ENCODE measurements at regions not wholly inside any gene's neighbourhood (a gene's known extent, or its start where the extent isn't known, plus 50 kb on each side); places are given as distances from the start of the nearest gene placed in this dataset.

DNA sequence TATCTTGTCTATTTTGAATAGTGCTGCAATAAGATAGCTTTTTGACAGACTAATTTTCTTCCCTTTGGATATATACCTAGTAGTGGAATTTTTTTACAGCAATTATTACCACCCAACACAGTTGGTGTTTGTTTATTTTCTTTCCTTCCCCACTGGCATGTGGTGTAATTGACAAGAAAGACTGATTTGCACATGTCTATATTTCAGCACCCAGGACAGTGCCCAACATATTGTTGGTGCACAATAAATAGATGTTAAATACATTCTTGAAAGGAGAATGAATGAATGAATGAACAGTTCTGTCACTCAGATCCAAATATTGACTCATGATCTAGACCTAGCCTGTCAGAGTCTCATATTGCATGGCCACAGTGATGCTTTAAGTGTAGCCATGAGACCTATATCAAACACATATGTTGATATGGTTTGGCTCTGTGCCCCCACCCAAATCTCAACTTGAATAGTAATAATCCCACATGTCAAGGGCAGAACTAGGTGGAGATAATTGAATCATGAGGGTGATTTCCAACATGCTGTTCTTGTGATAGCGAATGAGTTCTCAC is 538.2 kb downstream of the NYAP2 start:
- DNase-seq (ENCODE audit: extremely low read depth in 1 of 2, low read depth in 1 of 2): no peak

DNA sequence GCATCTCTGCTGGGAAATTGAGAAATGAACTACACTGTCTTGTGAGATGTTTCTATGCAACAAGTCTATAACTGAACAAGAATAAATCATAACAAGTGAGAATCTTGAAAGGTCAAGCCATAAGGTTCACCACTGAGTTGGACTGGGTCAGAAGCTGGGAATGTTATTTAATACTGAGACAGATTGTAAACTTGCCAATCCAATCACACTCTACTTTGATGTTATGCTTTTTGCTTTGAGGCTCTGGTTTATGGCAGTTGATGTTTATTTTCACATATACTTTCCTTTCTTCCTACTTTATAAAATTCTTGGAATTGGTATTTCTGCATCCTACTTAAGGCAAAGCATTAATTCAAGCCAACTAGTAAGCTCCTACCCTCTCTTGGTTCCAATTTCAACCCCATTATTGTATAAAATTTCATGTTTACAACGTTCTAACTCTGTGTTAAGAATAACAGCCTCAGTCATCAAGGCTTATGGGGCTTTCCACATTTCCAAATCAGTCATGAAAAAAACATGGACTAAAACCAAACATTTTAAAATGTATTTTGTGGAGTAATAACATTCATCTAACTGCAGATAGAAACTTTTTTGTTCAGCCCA is 533.4 kb downstream of the NYAP2 start:
- no peak for DNase-seq (ENCODE audit: extremely low read depth in 1 of 2, low read depth in 1 of 2)

DNA sequence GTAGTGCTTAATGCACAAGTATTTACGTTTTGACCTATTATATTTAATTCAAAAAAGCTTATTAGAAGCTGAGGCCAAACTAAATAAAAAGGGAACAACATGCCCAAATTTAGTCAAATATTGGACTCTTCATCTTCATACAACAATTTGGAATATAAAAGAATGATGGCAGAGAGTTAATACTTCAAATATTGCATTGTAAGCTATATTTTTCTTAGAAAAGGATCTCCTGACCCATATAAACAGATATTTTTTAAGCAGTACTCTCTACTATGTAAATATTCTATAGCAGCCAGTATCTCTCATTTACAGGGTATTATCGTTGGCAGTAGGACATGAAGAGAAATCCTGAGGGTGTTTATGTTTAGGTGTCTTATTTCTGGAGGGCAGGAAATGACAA is 531.2 kb downstream of the NYAP2 start:
- no peak for DNase-seq (ENCODE audit: extremely low read depth in 1 of 2, low read depth in 1 of 2)

DNA sequence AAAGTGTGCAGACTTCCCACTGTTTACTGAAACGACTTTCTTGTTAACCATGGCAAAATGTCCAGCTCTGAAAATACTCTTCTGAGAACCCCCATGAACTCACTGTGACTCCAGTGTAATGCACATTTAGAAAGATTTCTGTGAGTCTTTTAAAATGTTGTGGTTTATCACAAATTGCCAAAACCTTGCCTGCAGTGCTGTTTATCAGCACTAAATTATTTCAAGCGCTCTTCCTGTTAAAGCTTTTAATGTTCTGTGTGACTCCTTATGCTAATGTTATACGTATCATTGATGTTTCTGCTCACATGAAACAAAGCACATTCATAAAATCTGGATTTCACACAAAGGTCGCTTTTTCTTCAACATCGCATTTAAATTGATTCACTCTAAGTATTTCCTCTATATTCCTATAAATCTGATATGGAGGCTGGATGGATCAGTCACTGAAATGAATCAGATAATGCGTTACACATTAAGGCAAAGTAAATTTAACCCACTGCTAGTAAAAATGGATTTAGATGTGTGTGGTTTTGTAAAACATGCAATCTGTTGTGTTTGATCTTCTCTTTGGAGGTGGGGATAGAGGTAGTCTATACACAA is 521.2 kb downstream of the NYAP2 start:
- no peak for DNase-seq (ENCODE audit: extremely low read depth in 1 of 2, low read depth in 1 of 2)

DNA sequence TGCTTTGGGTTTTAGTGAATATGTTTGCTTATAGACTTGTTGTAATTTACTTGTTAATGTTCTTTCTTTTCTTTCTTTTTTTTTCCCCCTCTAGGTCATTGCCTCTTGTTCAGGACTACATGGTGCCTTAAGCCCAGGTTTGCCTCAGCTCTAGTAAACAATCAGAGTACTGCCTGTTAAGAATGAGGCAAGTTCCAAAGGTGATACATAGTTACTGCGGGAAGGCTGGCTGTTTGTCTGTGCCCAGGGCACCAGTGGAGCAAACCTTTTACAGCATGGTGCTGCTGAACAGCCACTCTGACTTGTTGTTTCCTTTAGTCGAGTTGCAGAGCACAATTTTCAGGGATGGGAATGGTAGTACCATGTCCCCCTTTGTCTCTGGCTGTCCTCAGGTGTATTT is 517.2 kb downstream of the NYAP2 start:
- no peak for DNase-seq (ENCODE audit: extremely low read depth in 1 of 2, low read depth in 1 of 2)

DNA sequence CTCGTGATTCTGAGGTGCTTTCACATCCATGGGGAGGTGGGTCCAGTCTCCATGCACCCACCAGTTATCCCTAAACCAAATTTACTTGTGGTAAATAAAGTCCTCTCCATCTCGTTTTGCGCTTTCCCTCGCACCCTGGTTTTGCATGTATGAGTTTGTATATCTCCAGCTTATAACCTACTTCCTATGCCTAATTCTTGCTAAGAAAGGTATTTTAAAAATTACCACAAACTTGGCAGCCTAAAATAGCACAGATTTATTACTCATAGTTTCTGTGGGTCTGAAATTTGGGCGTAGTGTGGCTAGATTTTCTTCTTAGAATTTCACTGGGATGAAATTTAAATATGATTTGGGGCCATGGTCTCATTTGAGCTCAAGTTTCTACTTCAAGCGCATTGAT is 511.5 kb downstream of the NYAP2 start:
- no peak for DNase-seq (ENCODE audit: extremely low read depth in 1 of 2, low read depth in 1 of 2)

DNA sequence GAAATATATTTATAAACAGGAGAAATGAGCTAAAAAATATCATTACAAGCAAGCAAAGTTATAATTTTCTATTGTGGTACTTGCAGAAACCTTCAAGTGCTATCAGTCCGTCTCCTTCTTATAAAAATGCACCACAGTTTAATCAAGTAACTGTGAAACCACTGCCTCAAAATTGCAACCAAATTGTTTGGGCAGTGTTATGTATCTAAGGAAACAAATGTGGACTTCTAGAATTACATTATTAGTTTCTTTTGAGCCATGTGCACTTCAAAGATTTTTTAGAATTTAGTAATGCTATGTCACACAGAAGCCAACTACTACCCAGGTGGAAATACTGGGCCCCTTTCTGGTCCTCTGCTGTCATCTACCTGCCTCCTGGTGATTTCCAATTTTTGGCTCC is 495.6 kb downstream of the NYAP2 start:
- DNase-seq (ENCODE audit: extremely low read depth in 1 of 2, low read depth in 1 of 2): no peak

DNA sequence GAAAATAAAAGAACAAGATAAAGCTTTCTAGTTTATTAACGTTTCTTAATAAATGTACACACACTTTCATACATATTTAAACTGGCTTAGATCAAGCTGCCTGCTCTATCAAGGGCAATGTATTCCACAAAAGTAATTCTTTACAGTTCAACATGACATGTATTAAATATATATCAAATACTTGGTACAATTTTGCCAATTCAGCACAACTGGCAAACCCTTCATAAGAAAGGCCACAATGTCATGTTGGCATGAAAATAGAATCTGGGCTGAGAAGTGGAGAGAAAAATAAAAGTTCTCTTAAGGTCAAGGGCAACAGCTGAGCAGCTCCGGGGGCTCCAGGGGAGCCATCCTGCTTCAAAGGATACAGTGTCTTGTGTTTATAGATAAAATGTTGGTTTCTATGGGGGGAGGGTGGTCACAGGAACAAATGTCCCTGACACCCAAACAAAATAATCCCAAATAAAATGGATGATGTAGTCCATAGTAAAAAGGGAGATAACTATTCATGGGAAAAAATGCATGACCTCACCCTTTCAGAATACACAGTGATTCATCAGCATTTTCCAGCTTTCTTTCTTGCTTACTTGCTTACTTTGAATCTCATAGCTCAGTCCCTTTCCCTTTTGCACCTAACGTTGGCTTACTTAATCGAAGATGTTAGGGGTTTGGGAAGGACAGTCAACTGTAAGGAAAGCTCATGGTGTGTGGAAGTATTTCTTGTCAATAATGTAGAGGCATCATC is 494.9 kb downstream of the NYAP2 start:
- no peak for DNase-seq (ENCODE audit: extremely low read depth in 1 of 2, low read depth in 1 of 2)

DNA sequence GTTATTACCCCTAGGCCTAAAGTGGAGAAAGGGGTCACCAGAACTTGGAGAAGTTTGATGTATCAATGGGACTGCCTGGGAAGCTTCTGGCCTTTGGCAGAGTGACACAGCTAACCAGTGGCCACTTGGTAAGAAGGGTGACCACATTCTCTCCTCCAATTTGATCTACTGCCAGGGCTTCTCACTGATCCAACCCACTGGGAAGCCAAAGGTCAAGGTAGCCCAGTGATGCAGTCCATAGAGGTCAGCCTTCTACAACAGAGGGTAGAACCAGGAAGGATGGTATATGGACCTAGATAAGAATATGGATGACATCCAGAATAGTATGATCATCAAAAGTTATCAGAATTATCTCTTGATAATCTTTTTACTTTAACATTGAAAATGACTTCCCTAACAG is 493.6 kb downstream of the NYAP2 start:
- DNase-seq (ENCODE audit: extremely low read depth in 1 of 2, low read depth in 1 of 2): no peak

DNA sequence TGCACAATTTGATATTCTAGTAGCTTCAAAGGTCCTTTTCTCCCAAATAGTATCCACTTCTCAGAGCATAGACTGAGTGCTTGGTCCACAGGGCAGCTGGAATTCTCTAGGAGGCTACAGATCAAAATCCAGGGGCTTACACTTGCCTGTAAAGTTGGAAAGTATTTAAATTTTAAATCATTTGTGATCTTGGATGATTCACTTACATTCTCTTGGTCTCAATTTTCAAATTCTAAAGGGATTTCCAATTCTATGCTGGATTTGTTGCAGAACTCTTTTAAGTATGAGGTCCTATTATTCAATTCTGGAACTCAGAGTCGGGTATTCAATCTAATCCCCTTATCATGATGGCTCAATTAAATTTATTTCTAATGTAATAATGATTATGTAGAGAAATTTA is 492.3 kb downstream of the NYAP2 start:
- DNase-seq (ENCODE audit: extremely low read depth in 1 of 2, low read depth in 1 of 2): no peak

DNA sequence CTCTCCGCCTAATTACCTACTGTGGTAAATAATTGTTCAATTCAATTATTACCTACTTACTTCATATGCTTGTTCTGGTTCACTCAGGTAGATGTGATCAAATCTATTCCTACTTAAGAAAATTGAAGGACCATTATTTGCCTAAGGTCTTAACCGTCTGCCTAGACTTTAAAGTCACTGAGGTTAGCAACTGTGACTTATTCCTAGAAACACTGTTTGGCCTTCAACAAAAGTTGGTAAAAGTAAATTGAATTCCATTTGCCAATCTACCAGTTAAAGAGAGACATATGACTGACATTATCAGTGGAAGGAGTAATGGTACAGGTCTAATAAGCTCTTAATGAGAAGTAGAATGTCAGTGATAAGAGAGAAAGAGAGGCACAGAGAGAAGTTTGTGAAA is 491.5 kb downstream of the NYAP2 start:
- no peak for DNase-seq (ENCODE audit: extremely low read depth in 1 of 2, low read depth in 1 of 2)

DNA sequence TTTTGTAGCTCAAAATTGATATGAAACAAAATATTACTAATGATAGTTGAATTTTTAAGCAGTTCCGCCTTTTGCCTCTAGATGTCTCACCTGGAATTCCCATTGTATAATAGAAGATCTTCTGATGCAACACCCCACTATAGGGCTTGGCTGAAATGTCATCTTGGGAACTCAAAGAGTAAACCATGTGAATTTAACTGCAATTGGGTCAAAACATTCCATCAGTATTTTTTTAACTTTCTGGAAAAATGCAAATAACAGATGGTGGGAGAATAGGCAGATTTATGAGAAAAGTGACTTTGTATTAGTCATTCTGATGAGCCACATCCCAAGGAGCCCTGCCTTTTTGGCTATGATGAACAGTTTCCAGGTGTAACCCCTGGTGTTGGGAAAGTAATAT is 489.9 kb downstream of the NYAP2 start:
- no peak for DNase-seq (ENCODE audit: extremely low read depth in 1 of 2, low read depth in 1 of 2)

DNA sequence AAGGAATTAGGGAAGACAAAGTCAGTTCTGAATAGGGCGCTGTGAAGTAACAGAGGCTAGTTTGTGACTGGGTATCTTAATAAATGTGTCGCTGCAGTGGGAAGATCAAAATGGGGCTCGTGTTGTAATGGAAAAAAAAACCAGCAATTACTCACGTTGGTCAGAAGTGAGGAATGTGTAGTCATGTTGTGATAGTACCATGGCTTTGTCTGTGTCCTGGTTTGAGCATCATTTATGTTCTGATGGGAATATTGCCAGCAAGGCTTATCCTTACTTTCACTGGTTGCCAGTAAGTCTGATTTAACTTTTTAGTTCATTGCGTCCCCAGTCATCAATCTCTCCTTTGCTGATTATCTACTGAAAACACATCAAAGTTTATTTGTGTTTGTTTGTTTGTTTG is 467.6 kb downstream of the NYAP2 start:
- DNase-seq (ENCODE audit: extremely low read depth in 1 of 2, low read depth in 1 of 2): no peak

DNA sequence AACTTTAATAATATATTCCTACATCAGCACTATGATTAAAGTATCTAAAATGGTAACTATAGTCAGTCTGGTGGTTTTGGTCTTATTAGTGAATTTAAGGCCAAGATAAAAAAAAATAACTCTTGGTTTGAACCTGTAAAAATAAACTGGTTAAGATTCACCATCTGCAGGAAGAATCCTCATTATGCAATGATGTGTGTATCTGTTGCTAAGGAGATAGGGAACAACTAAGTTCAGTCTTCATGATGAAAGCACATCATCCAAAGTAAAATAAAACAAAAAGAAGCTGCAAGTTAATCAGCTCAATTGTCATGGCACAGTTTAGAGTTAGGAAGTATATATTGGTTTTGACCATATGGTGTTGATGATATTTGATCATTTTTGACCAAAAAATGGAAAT is 466.0 kb downstream of the NYAP2 start:
- no peak for DNase-seq (ENCODE audit: extremely low read depth in 1 of 2, low read depth in 1 of 2)

DNA sequence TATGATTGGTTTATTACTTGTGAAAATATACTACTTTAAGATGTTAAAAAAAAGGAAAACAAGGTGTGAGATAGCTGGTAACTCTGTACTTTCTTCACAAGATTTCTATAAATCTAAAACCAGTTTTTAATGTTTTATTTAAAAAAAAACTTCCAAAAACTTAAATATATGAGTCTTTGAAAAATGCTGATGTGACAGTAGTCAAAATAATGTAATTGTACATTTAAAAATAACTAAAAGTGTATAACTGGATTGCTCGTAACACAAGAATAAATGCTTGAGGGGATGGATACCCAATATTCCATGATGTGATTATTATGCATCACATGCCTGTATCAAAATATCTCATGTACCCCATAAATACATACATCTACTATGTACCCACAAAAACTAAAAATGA is 464.9 kb downstream of the NYAP2 start:
- DNase-seq (ENCODE audit: extremely low read depth in 1 of 2, low read depth in 1 of 2): no peak

DNA sequence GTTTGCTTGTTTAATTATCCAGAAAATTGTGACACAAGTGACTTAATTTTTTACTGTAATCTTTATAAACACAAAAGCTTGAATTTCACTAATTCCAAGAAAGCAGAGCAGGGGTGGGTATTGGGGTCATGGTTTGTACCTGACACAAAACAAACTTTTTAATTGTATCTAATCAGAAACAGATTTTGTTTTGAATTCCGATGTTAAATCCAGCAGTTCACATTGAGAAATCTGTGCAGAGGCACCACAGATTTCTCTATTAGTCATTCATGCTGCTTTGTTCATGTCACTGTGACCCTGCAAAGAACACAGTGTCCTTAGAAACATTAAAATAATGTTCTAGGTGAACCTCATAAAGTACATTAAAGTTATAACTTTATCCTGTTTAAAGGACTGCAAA is 443.4 kb downstream of the NYAP2 start:
- no peak for DNase-seq (ENCODE audit: extremely low read depth in 1 of 2, low read depth in 1 of 2)

DNA sequence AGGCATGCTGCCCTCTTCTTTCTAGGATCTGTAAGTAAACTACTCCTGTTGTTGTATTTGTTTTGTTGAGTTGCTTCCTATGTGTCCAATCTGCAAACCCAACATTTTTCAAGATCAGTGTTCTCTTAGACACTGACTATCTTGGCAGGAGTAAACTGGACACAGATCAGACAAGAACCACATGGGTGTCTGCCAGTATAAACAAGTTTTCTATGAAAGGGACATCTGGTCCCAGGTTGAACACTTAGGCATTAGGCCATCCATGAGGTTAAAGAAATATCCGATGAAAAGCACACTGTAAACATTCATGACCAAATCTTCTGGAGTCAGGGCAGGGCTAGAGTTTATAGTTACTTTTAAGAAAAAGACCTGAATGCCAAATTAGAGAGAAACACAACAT is 441.8 kb downstream of the NYAP2 start:
- no peak for DNase-seq (ENCODE audit: extremely low read depth in 1 of 2, low read depth in 1 of 2)

DNA sequence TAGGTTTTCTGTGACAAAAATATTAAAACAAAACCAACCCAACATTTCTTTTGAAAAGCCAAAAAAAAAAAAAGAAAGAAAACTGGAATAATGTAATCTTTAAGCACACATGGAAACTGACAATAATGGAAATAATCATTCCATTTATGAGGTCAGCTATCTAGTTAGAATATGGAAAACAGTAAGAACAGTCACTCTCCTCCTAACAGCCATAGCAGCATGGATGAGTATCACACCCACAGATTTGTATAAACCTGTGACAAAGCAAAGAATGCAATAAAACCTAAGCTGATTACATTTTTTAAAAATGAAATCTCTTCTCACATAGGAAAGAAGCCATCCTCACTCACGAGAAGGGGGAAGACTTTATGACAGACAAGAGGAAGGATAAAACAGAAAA is 437.8 kb downstream of the NYAP2 start:
- DNase-seq (ENCODE audit: extremely low read depth in 1 of 2, low read depth in 1 of 2): no peak

DNA sequence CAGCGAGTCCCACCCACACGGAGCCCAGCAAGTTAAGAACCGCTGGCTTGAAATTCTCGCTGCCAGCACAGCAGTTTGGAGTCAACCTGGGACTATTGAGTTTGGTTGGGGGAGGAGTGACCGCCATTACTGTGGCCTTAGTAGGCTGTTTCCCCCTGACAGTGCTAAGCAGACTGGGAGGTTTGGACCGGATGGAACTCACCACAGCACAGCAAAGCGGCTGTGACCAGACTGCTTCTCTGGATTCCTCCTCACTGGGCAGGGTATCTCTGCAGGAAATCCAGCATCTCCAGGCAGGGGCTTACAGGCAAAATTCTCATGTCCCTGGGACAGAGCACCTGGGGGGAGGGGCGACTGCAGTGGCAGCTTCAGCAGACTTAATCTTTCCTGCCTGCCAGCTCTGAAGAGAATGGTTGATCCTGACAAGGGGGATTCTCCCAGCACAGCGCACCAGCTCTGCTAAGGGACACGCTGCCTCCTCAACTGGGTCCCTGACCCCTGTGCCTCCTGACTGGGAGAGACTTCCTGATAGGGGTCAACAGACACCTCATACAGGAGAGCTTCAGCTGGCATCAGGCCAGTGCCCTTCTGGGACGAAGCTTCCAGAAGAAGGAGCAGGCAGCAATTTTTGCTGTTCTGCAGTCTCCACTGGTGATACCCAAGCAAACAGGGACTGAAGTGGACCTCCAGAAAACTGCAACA is 425.4 kb downstream of the NYAP2 start:
- DNase-seq (ENCODE audit: extremely low read depth in 1 of 2, low read depth in 1 of 2): no peak

DNA sequence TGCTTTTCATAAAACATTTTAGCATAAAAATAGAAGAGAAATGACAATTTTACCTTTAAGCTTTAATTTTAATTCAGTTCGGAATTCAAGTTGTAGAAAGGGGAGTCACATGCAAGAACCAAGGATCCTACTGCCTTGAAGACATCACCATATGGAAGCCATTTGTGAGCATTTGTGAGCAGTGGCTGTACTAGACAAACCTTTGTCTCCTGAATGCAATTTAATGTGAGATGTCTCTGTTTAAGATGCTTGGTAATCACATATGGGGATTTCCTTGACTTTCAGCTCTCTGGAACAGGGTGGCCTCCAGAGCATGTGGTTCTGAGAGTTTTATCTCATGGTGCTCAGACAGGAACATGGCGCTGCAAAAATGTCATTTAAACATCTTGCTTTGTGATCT is 421.8 kb downstream of the NYAP2 start:
- no peak for DNase-seq (ENCODE audit: extremely low read depth in 1 of 2, low read depth in 1 of 2)

DNA sequence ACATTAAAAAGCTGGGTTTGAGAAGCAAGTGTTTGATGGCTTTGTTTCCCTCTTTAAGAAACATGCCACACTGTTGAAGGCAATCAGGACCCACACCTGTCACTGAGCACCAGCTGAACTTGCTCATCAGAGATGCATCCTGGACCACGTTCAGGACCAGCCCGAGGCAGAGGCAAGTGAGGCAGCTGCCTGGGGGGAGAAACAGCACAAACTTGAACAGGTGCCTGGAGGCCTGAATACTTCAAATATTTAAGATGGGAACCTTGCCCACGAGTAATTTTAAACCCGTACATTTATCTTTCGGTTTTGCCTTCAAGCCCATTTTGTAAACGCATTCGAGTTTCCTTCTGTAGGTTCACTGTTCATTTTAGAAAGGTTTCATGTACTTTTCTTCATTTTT is 421.3 kb downstream of the NYAP2 start:
- DNase-seq (ENCODE audit: extremely low read depth in 1 of 2, low read depth in 1 of 2): no peak

DNA sequence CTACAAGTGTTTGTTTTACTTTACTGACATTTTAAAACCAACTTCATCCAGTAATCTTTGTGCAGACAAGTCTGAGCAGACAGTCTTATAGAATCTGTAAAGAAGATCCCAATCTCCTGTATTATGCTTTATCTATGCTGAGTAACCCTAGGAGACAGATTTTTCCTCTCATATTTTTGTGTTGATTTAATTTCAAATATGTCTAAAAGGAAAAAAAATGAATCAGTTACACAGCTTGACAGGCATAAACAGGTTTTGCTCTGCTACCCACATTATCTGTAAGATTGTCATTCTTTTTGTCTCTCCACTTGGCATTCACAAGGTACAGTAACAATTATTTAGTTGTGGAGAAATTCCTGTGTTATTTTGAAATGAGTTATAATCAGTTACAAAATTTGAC is 415.0 kb downstream of the NYAP2 start:
- DNase-seq (ENCODE audit: extremely low read depth in 1 of 2, low read depth in 1 of 2): no peak
